ENCODE measurements at regions not wholly inside any gene's neighbourhood (a gene's known extent, or its start where the extent isn't known, plus 50 kb on each side); places are given as distances from the start of the nearest gene placed in this dataset.

GRCh38 chr9:16033921-16034691 lies 481.3 kb downstream of the CCDC171 start:
- Histone ChIP-seq H3K4me2 (ENCODE audit: insufficient read depth, low read length) (no peak overlapping the region), H3K9me3 (ENCODE audit: insufficient read depth, low read length, severe bottlenecking) (no peaks in the 10 kb centered on the region), H3K27ac (ENCODE audit: low read length) (no peak overlapping the region), H2AFZ (ENCODE audit: low read depth, low read length) (no peak overlapping the region), H3K27me3 (ENCODE audit: insufficient read depth, low read length, poor library complexity) (no peaks in the 10 kb centered on the region), H3K9ac (ENCODE audit: low read depth, low read length) (no peak overlapping the region), H3K4me3 (ENCODE audit: low read depth in 1 of 2, low read length in 2 of 2) (no peak overlapping the region), H4K20me1 (ENCODE audit: insufficient read depth, low read length) (no peaks in the 10 kb centered on the region), H3K36me3 (ENCODE audit: insufficient read depth, low read length) (no peaks in the 10 kb centered on the region), H3K79me2 (ENCODE audit: insufficient read depth, low read length) (no peaks in the 10 kb centered on the region), H3K4me1 (ENCODE audit: insufficient read depth, low read length) (peaks cover 42% of the 10 kb centered on the region)
- no peak for ATAC-seq (ENCODE audit: insufficient read depth, low read depth)
- TF ChIP-seq, protein P1, sequence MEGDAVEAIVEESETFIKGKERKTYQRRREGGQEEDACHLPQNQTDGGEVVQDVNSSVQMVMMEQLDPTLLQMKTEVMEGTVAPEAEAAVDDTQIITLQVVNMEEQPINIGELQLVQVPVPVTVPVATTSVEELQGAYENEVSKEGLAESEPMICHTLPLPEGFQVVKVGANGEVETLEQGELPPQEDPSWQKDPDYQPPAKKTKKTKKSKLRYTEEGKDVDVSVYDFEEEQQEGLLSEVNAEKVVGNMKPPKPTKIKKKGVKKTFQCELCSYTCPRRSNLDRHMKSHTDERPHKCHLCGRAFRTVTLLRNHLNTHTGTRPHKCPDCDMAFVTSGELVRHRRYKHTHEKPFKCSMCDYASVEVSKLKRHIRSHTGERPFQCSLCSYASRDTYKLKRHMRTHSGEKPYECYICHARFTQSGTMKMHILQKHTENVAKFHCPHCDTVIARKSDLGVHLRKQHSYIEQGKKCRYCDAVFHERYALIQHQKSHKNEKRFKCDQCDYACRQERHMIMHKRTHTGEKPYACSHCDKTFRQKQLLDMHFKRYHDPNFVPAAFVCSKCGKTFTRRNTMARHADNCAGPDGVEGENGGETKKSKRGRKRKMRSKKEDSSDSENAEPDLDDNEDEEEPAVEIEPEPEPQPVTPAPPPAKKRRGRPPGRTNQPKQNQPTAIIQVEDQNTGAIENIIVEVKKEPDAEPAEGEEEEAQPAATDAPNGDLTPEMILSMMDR (IDR thresholded peaks at IDR 0.05; ENCODE audit: borderline replicate concordance, extremely low read depth, low read length, poor library complexity, severe bottlenecking): no peak
- TF ChIP-seq EZH2 (IDR thresholded peaks at IDR 0.05; ENCODE audit: borderline replicate concordance, low read depth, low read length, severe bottlenecking): no peak
- DNase-seq: no peak

DNA sequence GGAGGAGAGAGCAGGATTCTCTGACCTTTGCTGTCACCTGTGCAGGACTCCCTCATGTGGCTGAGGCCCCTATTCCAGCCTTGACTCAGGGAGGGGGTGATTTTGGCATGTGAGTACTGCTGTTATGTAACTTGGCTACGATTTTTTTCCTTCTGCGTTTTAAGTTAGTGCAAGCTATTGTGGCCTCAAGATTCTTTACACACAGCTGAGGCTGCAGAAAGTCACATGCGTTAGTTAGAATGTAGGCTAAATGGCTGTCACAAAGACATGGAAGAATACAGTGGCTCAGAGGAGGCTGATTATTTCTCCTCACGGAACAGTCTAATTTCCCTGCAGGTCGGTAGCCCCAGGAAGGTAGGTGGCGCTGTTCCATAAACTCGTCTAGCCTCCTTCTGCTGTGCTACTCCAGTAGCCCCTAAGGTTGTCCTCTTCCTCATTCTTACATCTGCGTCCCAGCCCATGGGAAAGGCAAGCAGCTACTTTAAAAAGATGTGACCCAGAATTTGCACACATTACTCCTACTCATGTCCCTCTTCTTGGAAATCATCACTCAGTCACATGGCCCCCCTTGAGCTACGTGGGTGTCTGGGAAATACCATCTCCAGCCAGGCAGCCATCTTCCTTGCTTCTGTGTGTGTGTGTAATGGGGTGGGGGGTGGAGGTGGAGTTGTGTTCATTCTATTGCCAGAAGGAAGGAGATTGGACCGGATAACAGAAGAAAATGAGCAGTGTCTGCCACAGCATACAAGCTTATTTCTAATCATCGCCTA lies 486.6 kb downstream of the CCDC171 start:
- Histone ChIP-seq H3K27ac (ENCODE audit: low read length) (no peak overlapping the region), H3K4me1 (ENCODE audit: insufficient read depth, low read length) (peaks cover 11% of the 10 kb centered on the region; the same call in 1 of the 2 replicates), H3K36me3 (ENCODE audit: insufficient read depth, low read length) (no peaks in the 10 kb centered on the region), H3K9ac (ENCODE audit: low read depth, low read length) (no peak overlapping the region), H3K4me2 (ENCODE audit: insufficient read depth, low read length) (no peak overlapping the region), H4K20me1 (ENCODE audit: insufficient read depth, low read length) (no peaks in the 10 kb centered on the region), H3K79me2 (ENCODE audit: insufficient read depth, low read length) (no peaks in the 10 kb centered on the region), H2AFZ (ENCODE audit: low read depth, low read length) (no peak overlapping the region), H3K4me3 (ENCODE audit: low read depth in 1 of 2, low read length in 2 of 2) (no peak overlapping the region), H3K9me3 (ENCODE audit: insufficient read depth, low read length, severe bottlenecking) (no peaks in the 10 kb centered on the region), H3K27me3 (ENCODE audit: insufficient read depth, low read length, poor library complexity) (no peaks in the 10 kb centered on the region)
- DNase-seq (no peak), ATAC-seq (ENCODE audit: insufficient read depth, low read depth) (no peak)
- TF ChIP-seq, protein P1 (IDR thresholded peaks at IDR 0.05; ENCODE audit: borderline replicate concordance, extremely low read depth, low read length, poor library complexity, severe bottlenecking): no peak
- TF ChIP-seq EZH2 (IDR thresholded peaks at IDR 0.05; ENCODE audit: borderline replicate concordance, low read depth, low read length, severe bottlenecking): no peak

DNA sequence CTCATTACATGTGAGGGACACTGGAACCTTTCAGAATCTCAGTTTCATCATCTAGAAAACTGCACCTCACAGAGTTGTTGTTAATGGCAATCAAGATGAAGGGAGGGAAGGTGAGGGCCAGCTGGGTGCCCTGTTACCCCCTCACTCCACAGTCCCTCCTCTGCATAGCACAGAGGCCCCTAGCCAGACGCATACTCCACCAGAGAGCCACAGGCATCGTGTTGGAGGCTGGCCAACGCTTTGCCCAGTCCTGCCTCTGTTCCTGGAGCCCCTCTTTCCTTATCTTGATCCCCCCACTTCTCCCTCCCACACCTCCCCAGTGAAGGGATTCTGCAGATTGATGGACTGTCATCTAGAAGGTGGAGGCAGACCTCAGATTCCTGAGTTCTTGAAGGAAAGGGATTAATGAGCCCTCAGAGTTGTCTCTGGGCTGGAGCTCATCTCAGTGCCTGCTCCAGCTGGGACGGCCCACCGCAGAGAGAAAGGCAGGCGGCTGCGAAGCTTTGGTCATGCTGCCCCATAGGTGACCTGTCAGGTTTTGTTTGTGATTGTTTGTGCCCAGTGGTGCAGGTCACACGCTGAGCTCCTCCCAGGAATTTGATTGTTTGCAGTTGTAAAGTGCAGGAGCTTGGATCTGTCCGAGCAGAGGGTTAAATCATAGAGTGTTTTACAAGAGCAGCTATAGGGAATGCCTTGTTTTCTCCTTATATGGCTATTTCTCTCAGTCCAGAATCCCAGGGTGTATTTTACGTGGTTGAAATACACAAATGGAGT lies 487.3 kb downstream of the CCDC171 start:
- H3K9me3 ChIP-seq (ENCODE audit: insufficient read depth, low read length, severe bottlenecking): no peaks in the 10 kb centered on the region
- no peaks in the 10 kb centered on the region for H3K36me3 ChIP-seq (ENCODE audit: insufficient read depth, low read length)
- no peaks in the 10 kb centered on the region for H4K20me1 ChIP-seq (ENCODE audit: insufficient read depth, low read length)
- peaks cover 6% of the 10 kb centered on the region; the same call in 1 of the 2 replicates for H3K4me1 ChIP-seq (ENCODE audit: insufficient read depth, low read length)
- DNase-seq (no peak), ATAC-seq (ENCODE audit: insufficient read depth, low read depth) (no peak)
- H3K4me2 ChIP-seq (ENCODE audit: insufficient read depth, low read length): no peak overlapping the region
- no peak overlapping the region for H3K4me3 ChIP-seq (ENCODE audit: low read depth in 1 of 2, low read length in 2 of 2)
- H2AFZ ChIP-seq (ENCODE audit: low read depth, low read length): no peak overlapping the region
- no peak for TF ChIP-seq EZH2 (IDR thresholded peaks at IDR 0.05; ENCODE audit: borderline replicate concordance, low read depth, low read length, severe bottlenecking)
- TF ChIP-seq, protein P1 (IDR thresholded peaks at IDR 0.05; ENCODE audit: borderline replicate concordance, extremely low read depth, low read length, poor library complexity, severe bottlenecking): no peak
- H3K27me3 ChIP-seq (ENCODE audit: insufficient read depth, low read length, poor library complexity): no peaks in the 10 kb centered on the region
- no peak overlapping the region for H3K27ac ChIP-seq (ENCODE audit: low read length)
- H3K9ac ChIP-seq (ENCODE audit: low read depth, low read length): no peak overlapping the region
- H3K79me2 ChIP-seq (ENCODE audit: insufficient read depth, low read length): no peaks in the 10 kb centered on the region

Data from DND-41 (cell line).